22Rv1 (cell line): ENCODE measurements at regions not wholly inside any gene's neighbourhood (a gene's known extent, or its start where the extent isn't known, plus 50 kb on each side); places are given as distances from the start of the nearest gene placed in this dataset.
"Not testable (repeated sequence)": the region's sequence is repeated elsewhere in the genome, so short reads cannot be mapped to it uniquely, and the experiment has no call there.

Source experiments
- H3K27ac ChIP-seq: fragments of 450-650 bp; 2 replicates; pipeline ENCODE4 v1.5.1; 2017
- ZFX ChIP-seq: fragments of 450-650 bp; IDR thresholded peaks from 2 replicates; pipeline ENCODE4 v1.6.1; 2017; ENCODE audit warnings: antibody characterized with exemption, borderline replicate concordance
- TF ChIP-seq, protein P1 (sequence below): fragments of 450-650 bp; IDR thresholded peaks from 2 replicates; pipeline ENCODE4 v1.5.1; 2017; ENCODE audit warnings: mild to moderate bottlenecking

DNA sequence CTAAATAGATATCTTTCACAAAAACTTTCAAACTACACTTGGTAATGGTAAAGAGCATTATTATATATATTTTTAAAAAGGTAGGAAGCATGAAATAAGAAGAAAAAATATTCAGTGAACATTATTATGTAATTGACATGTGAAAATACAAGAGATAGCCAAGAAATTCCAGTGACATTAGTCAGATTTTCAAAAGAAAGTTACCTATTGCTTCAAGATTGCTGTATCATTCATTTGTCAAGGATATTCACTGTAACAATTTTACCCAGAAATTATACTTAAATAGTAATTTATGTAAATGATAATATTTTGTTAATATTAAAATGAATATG, 350.2 kb downstream of the KIF2B start:
- H3K27ac ChIP-seq, result peak overlapping the region; percentile 74
- TF ChIP-seq ZFX, result no peak
- TF ChIP-seq, protein P1, sequence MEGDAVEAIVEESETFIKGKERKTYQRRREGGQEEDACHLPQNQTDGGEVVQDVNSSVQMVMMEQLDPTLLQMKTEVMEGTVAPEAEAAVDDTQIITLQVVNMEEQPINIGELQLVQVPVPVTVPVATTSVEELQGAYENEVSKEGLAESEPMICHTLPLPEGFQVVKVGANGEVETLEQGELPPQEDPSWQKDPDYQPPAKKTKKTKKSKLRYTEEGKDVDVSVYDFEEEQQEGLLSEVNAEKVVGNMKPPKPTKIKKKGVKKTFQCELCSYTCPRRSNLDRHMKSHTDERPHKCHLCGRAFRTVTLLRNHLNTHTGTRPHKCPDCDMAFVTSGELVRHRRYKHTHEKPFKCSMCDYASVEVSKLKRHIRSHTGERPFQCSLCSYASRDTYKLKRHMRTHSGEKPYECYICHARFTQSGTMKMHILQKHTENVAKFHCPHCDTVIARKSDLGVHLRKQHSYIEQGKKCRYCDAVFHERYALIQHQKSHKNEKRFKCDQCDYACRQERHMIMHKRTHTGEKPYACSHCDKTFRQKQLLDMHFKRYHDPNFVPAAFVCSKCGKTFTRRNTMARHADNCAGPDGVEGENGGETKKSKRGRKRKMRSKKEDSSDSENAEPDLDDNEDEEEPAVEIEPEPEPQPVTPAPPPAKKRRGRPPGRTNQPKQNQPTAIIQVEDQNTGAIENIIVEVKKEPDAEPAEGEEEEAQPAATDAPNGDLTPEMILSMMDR, result peak; percentile 67

DNA sequence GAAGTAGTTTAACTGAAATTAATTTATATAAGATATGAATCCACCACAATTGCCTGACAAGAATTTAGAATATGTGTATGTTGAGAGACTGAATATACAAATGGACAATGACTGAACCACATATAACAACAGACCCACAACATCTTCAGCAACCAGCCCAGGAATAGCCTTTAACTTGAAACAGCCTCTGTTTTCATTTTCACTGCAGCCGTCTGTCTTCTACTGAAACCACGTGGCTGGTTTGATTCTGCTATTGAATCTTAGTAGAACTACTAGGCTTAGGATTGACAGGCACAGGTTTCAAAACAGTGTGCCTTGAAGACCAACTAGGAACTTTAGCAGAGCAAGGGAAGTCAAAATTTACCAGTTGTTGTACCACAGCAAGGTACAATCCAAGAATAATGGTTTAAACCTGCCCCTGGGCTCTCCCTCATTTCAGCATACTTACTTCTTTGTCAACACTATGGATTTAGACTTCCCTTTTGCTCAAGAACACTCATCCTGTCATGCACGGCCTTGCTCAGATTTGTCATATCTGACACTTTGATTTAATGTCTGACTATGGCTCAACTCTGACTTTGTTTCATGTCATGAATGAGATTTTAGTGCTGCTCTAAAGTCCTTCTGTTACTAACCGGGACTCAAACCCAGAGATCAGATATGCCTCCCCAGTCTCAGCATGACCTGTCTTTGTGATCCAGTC, 355.0 kb downstream of the KIF2B start:
- TF ChIP-seq, protein P1, result no peak

DNA sequence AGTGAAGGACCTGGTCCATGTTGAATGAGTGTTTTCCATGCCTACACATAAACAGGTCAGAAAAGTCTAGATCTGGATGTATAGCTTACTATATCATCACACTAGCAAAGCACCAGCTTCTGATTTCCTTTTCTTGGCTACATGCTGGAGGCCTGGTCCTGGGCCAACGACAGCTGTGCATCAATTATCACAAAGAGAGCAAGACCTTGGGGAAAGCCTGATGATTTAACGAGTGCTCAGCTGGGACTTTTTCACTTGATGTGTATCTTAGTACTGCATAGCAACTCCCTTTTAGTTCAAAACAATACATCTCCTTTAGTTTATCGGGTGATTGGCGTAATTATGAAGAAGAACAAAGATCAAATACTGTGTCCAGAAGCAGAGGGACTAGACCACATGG, 358.2 kb downstream of the KIF2B start:
- no peak for TF ChIP-seq ZFX
- TF ChIP-seq, protein P1, result no peak
- H3K27ac ChIP-seq, result no peak overlapping the region

More for the DNA sequence above, 355.0 kb downstream of the KIF2B start:
- no peak overlapping the region for H3K27ac ChIP-seq

DNA sequence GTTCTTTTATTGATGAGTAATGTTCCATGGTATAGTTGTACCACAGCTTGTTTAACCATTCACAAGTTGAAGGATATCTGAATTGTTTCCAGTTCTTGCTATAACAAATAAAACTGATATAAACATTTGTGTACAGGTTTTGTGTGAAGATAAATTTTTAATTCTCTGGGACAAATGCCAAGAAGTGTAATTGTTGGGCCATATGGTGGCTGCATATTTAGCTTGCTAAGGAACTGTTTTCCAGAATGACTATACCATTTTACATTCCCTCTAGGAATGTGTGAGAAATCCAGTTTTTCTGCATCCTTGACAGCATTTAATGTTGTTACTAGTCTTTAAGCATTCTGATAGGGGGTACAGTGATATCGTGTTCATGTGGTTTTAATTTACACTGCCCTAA, 368.5 kb downstream of the KIF2B start:
- TF ChIP-seq ZFX, result no peak
- TF ChIP-seq, protein P1, result no peak
- no peak overlapping the region for H3K27ac ChIP-seq

DNA sequence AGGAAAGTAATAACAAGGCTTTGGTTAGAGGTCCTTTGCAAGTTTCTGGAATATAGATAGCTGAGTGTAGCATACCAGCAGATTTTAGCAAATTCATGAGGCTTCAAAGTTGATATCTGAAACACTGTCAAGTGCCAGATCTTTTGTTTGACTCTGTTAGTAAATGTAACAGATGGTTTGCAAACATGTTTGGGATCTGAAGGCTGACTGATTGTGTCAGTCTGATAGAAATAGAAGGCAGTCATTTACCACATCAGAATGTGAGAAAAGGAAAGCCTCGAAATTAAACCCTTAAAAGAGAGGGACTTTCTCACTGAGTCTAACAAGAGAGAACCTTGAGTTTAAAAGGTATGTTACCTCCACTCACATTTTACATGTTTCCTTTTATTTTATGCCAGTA, 371.5 kb downstream of the KIF2B start:
- H3K27ac ChIP-seq, result no peak overlapping the region
- no peak for TF ChIP-seq ZFX
- TF ChIP-seq, protein P1, result no peak

DNA sequence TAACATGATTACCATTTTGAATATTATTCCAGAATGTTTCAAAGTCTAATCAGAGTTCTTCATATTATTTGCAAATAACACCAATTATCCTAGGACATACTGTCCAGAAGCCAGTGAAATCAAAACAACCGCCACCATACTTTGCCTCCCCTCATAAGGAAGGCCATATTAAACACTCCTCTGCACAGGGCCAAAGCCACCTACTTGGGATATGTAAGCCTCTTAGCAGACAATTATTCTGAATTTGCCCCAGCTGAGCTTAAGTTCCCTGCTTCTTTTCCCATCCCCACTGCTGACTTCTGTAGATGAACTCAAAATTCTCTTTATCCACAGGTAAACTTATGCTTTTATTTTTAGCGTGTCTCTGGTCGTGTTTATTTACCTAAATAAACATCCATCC, 374.0 kb downstream of the KIF2B start:
- no peak overlapping the region for H3K27ac ChIP-seq
- no peak for TF ChIP-seq ZFX
- TF ChIP-seq, protein P1, result no peak

DNA sequence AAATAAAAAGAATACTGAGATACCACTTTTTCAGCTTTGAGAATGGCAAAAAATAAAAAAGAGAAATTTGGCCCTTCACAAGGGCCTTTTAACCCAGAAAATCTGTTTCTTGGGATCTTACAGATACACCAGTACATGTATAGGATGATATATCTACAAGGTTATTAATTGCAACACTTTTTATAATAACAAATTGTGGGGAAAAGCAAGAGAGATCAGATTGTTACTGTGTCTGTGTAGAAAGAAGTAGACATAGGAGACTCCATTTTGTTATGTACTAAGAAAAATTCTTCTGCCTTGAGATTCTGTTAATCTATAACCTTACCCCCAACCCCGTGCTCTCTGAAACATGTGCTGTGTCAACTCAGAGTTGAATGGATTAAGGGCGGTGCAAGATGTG, 378.7 kb downstream of the KIF2B start:
- H3K27ac ChIP-seq, result not testable (repeated sequence)

DNA sequence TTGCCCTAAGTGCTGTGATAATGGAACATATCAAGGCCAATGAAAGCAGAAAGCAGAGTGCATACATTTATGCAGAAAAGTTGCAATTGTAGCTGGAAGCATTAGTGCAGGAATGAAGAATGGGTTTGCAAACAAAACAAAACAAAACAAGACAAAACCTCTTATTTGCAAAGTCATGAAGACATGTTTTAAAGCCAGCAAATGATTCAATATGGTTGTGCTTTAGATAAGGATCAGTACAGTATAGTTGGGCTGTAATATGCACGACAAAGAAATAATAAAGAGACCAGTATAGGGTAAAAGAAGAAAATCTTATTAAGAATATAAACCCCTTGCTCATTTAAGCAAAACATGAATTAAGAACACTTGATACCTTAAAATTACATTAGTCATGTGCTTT, 398.1 kb downstream of the KIF2B start:
- TF ChIP-seq, protein P1, result no peak
- TF ChIP-seq ZFX, result no peak
- H3K27ac ChIP-seq, result no peak overlapping the region
